Endothelial cell of umbilical vein (primary cell): ENCODE measurements at regions not wholly inside any gene's neighbourhood (a gene's known extent, or its start where the extent isn't known, plus 50 kb on each side); places are given as distances from the start of the nearest gene placed in this dataset.

ENCODE experiments used
- EZH2 ChIP-seq: IDR thresholded peaks from 2 replicates; pipeline ENCODE4 v1.6.1; 2012; ENCODE audit warnings: borderline replicate concordance, low read depth, mild to moderate bottlenecking, moderate library complexity, low read length, inconsistent platforms; ENCODE audit not compliant: severe bottlenecking
- FOS ChIP-seq: IDR thresholded peaks from 2 replicates; pipeline ENCODE4 v1.6.1; 2011; ENCODE audit warnings: mild to moderate bottlenecking, low read length, moderate library complexity, borderline replicate concordance; ENCODE audit not compliant: insufficient read depth
- GATA2 ChIP-seq: IDR thresholded peaks from 2 replicates; pipeline ENCODE4 v1.7.0; 2011; ENCODE audit warnings: low read depth, mild to moderate bottlenecking, moderate library complexity, mixed read lengths, low read length; ENCODE audit not compliant: insufficient read length, insufficient read depth
- JUN ChIP-seq: IDR thresholded peaks from 2 replicates; pipeline ENCODE4 v1.6.1; 2011; ENCODE audit warnings: borderline replicate concordance, low read depth; ENCODE audit not compliant: insufficient read length, insufficient read depth
- MYC ChIP-seq: IDR thresholded peaks from one replicate; pipeline ENCODE4 v1.6.1; 2011; ENCODE audit warnings: mild to moderate bottlenecking, low read depth, low read length
- POLR2A ChIP-seq: IDR thresholded peaks from 2 replicates; pipeline ENCODE4 v1.6.1; 2012; ENCODE audit warnings: low read depth, mild to moderate bottlenecking, control low read depth, low read length
- POLR2AphosphoS5 ChIP-seq: IDR thresholded peaks from 2 replicates; pipeline ENCODE4 v1.6.1; 2012; ENCODE audit warnings: low read depth, mild to moderate bottlenecking, control low read depth, low read length, moderate library complexity; ENCODE audit not compliant: insufficient read depth
- TF ChIP-seq, protein P1 (sequence below), 2 donors: IDR thresholded peaks; 1 replicate in 1 of 2; 2 replicates in 1 of 2; pipeline ENCODE4 v1.5.1; 2011; ENCODE audit warnings: low read length in 2 of 2, mild to moderate bottlenecking in 2 of 2, moderate library complexity in 2 of 2, control low read depth in 1 of 2, inconsistent platforms in 1 of 2, low read depth in 1 of 2; ENCODE audit not compliant: insufficient read depth in 1 of 2; ENCODE audit errors: extremely low read depth in 1 of 2
- TF ChIP-seq, protein P2 (sequence below): IDR thresholded peaks from 2 replicates; pipeline ENCODE4 v1.6.1; 2011; ENCODE audit not compliant: insufficient read depth, insufficient read length

DNA sequence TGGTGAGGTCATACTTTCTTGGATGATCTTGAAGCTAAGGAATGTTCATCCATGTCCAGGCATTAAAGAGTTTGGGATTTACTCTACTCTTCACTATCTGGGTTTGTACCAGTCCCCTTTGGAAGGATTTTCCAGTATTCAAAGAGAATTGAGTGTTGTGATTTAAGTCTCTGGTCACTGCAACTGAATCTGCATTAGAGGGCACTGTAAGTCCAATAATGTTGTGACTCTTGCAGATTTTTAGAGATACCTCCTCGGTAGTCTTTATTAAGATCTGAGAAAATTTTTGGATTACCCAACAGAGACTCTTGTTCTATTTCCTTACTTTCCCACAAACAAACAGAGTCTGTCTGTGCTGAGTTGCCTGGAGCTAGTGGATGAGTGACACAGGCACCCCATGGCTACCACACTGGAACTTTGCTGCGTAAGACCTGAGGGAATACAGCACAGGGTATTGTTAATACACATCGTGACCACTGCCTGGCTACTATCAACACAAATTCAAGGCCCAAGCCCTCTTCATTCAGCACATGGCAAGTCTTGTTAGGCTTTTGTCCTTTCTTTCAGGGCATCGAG, 357.1 kb upstream of the KLHL4 start:
- TF ChIP-seq POLR2AphosphoS5 = no peak
- TF ChIP-seq, protein P1, sequence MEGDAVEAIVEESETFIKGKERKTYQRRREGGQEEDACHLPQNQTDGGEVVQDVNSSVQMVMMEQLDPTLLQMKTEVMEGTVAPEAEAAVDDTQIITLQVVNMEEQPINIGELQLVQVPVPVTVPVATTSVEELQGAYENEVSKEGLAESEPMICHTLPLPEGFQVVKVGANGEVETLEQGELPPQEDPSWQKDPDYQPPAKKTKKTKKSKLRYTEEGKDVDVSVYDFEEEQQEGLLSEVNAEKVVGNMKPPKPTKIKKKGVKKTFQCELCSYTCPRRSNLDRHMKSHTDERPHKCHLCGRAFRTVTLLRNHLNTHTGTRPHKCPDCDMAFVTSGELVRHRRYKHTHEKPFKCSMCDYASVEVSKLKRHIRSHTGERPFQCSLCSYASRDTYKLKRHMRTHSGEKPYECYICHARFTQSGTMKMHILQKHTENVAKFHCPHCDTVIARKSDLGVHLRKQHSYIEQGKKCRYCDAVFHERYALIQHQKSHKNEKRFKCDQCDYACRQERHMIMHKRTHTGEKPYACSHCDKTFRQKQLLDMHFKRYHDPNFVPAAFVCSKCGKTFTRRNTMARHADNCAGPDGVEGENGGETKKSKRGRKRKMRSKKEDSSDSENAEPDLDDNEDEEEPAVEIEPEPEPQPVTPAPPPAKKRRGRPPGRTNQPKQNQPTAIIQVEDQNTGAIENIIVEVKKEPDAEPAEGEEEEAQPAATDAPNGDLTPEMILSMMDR (IDR thresholded peaks at IDR 0.05; ENCODE audit: extremely low read depth in 1 of 2, insufficient read depth in 1 of 2, low read depth in 1 of 2, low read length in 2 of 2) = no peak
- no peak for TF ChIP-seq POLR2A
- TF ChIP-seq EZH2 = no peak
- TF ChIP-seq, protein P2, sequence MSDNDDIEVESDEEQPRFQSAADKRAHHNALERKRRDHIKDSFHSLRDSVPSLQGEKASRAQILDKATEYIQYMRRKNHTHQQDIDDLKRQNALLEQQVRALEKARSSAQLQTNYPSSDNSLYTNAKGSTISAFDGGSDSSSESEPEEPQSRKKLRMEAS = no peak
- TF ChIP-seq JUN = no peak
- TF ChIP-seq MYC = no peak
- TF ChIP-seq FOS = no peak
- TF ChIP-seq GATA2 = no peak
